HL-60 (cell line): ENCODE measurements at regions not wholly inside any gene's neighbourhood (a gene's known extent, or its start where the extent isn't known, plus 50 kb on each side); places are given as distances from the start of the nearest gene placed in this dataset.

ENCODE experiments used
- POLR2AphosphoS5 ChIP-seq: IDR thresholded peaks from 2 replicates; pipeline ENCODE4 v1.6.1; 2012; ENCODE audit warnings: low read depth
- TF ChIP-seq, protein P1 (sequence below): IDR thresholded peaks from 2 replicates; pipeline ENCODE4 v1.6.1; 2012; ENCODE audit warnings: low read depth; ENCODE audit not compliant: insufficient replicate concordance
- TF ChIP-seq, protein P2 (sequence below): IDR thresholded peaks from one replicate; pipeline ENCODE4 v1.5.1; 2011; ENCODE audit warnings: low read length, control low read depth, inconsistent platforms; ENCODE audit not compliant: insufficient read depth

DNA sequence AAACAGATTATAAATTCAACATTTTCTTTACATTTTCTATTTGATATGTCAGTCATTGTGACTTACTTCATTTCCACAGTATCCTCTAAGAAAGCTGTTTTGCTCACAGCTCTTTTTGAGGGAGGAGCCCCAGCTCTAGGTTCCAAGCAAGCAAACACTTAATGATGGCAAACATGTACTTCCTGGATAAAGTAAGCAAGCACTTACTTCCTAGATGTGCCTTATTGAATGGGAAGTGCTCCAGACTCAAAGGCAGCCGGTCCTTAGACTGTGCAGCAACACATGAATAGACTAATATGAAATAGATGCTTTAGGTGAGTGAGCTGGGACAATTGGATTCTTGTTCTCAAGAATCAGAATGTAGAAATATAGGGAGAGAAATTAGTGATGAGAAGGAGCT lies 2149.8 kb upstream of the PIK3C3 start:
- TF ChIP-seq, protein P1, sequence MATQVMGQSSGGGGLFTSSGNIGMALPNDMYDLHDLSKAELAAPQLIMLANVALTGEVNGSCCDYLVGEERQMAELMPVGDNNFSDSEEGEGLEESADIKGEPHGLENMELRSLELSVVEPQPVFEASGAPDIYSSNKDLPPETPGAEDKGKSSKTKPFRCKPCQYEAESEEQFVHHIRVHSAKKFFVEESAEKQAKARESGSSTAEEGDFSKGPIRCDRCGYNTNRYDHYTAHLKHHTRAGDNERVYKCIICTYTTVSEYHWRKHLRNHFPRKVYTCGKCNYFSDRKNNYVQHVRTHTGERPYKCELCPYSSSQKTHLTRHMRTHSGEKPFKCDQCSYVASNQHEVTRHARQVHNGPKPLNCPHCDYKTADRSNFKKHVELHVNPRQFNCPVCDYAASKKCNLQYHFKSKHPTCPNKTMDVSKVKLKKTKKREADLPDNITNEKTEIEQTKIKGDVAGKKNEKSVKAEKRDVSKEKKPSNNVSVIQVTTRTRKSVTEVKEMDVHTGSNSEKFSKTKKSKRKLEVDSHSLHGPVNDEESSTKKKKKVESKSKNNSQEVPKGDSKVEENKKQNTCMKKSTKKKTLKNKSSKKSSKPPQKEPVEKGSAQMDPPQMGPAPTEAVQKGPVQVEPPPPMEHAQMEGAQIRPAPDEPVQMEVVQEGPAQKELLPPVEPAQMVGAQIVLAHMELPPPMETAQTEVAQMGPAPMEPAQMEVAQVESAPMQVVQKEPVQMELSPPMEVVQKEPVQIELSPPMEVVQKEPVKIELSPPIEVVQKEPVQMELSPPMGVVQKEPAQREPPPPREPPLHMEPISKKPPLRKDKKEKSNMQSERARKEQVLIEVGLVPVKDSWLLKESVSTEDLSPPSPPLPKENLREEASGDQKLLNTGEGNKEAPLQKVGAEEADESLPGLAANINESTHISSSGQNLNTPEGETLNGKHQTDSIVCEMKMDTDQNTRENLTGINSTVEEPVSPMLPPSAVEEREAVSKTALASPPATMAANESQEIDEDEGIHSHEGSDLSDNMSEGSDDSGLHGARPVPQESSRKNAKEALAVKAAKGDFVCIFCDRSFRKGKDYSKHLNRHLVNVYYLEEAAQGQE = no peak
- TF ChIP-seq, protein P2, sequence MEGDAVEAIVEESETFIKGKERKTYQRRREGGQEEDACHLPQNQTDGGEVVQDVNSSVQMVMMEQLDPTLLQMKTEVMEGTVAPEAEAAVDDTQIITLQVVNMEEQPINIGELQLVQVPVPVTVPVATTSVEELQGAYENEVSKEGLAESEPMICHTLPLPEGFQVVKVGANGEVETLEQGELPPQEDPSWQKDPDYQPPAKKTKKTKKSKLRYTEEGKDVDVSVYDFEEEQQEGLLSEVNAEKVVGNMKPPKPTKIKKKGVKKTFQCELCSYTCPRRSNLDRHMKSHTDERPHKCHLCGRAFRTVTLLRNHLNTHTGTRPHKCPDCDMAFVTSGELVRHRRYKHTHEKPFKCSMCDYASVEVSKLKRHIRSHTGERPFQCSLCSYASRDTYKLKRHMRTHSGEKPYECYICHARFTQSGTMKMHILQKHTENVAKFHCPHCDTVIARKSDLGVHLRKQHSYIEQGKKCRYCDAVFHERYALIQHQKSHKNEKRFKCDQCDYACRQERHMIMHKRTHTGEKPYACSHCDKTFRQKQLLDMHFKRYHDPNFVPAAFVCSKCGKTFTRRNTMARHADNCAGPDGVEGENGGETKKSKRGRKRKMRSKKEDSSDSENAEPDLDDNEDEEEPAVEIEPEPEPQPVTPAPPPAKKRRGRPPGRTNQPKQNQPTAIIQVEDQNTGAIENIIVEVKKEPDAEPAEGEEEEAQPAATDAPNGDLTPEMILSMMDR = no peak
- TF ChIP-seq POLR2AphosphoS5 = no peak
